C1 segment of cervical spinal cord (tissue), 14 donors: ENCODE measurements at regions not wholly inside any gene's neighbourhood (a gene's known extent, or its start where the extent isn't known, plus 50 kb on each side); places are given as distances from the start of the nearest gene placed in this dataset.
"Not testable (repeated sequence)": the region's sequence is repeated elsewhere in the genome, so short reads cannot be mapped to it uniquely, and the experiment has no call there.

Experiments
- DNase-seq, 14 donors: peaks; one replicate each; lab custom pipeline; 2025; lab: John Stamatoyannopoulos, UW

DNA sequence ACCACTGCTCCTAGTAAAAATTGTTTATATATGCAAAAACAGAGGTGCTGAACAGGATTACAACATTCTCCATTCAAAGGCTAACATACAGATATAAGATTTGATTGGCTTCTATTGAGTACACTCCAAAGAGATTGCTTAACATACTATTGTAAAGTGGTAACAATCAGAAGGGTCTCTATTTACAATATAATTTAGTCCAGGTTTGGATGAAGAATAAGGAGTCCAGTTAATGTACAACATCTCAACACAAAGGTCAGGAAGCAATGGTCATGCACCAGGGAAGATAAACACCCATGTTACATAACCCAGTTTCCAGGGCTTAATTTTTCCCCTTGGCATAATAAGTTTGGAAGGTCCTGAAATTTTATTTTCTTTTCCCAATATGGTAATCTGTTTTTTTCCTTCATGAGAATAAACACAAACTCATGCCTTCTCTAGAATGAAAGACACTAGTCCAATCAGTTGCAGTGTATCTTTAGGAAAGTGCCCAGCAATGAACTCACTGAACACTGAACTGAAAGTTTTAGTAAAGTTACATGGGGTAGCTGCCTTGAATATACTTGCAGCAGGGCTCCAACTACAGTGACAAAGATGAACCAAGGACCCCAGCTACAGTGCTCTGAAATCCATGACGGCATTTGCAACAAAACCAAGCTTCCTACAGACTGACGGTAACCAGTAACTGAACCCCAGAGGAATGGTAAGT is 255.3 kb upstream of the GJE1 start:
- DNase-seq, result no peak

DNA sequence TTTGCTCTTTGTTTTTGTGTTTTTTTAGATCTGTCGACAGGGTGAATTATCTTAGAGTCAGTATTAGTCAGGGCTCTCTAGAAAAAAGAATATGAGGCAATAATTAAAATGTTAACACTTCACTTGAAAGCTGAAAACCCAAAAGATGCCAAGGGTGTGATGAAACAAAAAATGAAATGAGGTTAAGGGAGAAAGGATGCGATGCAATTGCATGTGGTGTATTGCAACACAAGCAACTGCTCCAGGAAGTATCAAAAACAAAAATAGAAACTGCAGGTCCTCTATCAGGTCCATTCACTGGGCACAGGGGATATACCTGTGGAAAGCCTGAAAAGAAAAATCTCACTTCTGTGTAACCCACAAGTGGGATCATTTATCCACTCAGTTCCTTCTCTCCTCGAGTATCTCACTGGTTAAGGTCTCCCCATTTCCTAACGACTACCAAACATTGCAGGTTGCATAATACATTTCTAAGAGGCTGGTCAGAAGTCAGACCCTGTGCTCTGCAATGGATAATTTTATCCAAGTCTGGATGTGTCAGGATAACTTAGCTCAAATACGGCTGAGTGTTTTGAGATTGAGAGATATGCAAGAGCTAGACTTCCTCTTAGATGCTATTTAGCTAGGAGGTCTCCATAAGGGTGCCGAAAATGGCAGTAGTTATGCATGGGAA is 257.7 kb upstream of the GJE1 start:
- DNase-seq, result no peak

- DNase-seq, result not testable (repeated sequence)
Measured at GRCh38 chr6:141869509-141869908, 263.2 kb upstream of the GJE1 start.

DNA sequence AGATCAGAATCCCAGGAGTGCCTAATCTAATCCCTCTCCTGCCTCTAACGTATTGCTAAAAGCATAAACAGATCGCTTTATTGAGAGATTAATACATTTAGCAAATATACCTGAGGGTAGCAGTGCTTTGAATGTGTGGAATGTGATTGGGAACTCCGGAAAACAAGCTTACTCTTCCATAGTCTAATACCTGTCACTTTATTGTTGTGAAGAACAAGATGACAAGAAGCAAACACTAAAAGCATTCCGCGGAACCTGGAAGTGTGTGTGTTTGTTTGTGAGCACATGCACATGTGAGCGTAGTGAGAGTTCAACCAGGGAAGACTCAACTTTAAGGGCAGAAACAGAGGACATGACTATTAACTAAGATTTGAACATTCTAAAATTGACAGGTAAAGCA is 265.0 kb upstream of the GJE1 start:
- no peak for DNase-seq

DNA sequence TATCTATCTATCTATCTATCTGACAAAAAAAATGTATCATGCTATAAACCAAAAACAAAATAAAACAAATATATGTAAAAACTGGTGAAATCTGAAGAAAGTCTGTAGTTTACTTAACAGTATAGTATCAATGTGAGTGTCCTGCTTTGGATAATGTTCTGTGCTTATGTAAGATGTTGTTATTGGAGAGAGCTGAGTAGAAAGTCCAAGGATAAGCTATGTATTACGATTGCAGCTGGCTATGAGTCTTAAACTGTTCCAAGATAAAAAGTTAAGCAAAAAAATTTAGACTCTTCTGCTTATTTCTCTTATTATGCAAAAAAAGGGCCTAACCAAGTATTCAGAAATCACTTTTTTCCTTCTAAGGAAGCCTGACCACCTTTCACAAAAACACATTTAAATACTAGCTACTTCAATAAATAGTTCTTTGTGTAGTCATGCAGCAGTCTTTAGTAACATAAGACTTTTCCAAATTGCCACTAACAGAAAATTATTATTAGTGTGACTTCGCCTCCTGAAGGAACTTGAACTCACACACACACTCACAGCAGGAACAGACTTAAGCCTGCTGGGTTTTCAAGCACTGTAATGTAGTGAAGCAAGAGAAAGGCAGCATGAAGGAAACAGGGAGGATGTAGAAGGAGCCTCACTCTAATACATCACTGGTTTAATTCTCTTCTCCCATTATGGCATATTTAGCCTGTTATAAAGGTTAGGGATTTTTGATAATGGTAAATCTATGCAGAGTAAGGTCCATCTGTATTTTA is 265.8 kb upstream of the GJE1 start:
- DNase-seq, result no peak

DNA sequence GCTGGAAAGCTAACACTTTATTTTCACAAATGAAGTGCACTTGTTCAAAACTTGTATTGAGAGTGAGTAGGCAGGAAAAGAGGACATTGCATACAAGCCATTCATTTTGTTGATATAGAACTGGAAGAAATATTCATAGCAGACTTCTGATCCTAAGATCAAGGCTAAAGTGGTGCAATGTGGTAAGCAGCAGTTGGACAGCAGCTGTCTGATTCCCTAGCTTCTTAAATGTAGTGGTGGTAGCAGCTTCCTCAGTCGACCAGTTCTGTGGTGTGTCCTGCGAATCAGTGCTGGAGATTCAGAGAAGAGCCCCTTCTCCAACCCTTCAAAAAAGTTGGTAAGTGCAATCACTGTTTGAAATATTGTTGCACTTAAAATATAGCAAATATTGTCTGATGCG is 281.7 kb upstream of the GJE1 start:
- no peak for DNase-seq

DNA sequence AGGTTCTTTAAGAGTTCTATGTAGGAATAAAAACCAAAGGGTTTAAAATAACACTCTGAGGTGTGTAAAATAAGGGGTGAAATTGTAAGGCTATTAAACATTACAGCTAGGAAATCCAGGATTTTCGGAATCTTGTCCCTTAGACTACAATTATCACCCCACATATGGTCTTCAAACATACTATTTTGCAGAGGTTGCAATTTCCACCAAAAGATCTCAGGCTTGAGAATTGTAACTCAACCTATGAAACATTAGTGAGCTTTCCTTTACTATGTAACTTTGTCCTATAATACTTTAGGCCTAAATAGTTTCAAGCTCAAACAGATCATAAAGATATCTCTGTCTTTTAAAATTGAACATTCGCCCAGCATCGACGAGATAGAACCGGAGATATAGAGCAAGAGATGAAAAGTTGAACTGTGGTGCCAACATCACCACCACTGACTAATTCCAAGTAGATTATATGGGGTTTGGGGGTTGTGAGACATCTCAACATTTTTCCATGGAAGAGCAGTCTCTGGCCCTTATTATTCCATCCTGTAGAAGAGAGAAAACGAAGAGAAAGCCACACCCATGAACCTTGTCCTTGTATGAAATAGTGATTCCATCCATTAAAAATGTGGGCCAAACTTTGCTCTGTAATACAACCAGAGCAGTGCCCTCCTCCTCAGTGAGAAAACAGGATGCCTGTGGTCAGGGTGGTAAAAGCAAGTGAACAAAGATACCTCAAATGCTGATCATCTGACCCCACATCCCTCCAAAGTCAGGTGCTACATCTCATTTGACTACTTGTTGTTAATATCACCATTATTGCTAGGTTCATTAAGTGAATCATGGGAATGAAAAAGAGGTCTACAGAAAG is 284.5 kb upstream of the GJE1 start:
- no peak for DNase-seq

DNA sequence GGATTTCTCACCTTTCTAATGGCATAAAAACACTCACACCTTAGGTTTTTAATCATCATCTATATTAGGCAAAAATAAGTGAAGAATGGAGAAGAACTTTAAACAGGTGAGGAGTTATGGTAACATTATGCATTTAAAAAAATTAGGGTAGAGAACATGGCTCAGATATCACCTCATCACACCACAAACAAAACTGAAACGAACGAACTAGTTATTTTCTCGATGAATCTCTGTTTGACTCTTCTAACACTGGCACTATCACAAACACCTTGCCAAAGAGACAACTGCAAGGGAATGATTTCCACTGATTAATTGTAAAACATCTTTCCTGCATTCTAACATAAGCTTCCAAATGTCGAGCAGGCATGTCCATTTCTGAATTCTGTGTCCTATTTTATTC is 286.1 kb upstream of the GJE1 start:
- DNase-seq, result no peak

DNA sequence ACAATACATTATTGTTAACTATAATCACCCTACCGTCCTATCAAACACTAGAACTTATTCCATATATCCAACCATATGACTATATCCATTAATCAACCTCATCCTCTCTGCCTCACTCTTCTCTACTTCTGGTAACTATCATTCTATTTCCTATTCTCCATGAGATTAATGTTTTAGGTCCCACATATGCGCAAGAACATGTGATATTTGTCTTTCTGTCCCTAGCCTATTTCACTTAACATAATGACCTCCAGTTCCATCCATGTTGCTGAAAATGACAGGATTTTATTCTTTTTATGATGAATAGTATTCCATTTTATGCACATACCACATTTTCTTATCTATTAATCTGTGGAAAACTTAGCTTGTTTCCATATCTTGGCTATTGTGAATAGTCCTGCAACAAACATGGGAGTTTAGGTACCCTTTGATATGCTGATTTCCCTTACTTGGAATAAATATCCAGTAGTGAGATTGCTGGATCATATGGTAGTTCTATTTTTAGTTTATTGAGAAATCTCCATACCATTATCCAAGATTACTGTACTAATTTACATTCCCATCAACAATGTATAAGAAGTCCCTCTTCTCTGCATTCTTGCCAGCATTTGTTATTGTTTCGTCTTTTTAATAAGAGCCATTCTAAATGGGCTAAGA is 289.4 kb upstream of the GJE1 start:
- DNase-seq, result no peak

DNA sequence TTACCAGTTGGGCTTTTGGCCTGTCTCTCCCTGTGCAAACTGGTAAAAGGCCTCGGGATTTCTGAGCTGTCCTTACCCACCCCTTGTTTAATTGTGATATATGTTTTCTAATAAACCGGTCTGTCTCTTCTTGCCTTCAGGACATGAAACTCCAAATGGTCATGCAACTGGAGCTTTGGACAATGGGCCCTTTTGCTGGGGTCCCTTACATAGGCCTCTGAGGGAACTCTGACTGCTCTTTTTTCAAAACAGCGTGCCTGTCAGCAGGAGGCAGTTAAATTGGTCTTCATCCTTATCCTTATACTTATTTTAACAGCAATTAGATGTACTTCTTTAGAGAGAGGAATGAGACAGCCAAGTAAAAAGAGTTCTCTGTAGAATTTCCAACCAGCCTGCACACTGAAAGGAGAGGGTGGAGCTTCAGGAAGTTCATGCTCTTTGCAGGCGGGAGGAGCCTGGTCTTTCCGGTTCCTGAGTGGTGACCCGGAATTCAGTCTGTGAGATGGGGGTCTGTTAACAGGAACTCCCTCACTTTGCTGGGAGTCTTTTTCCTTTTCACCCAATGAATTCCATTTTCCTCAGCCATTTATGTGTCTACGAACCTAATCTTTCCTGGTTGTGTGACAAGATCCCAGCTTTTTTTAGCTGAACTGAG is 299.6 kb upstream of the GJE1 start:
- no peak for DNase-seq

GRCh38 chr6:141830530-141830929 is 302.2 kb upstream of the GJE1 start:
- DNase-seq, result no peak

GRCh38 chr6:141829566-141830360 is 303.0 kb upstream of the GJE1 start:
- no peak for DNase-seq

DNA sequence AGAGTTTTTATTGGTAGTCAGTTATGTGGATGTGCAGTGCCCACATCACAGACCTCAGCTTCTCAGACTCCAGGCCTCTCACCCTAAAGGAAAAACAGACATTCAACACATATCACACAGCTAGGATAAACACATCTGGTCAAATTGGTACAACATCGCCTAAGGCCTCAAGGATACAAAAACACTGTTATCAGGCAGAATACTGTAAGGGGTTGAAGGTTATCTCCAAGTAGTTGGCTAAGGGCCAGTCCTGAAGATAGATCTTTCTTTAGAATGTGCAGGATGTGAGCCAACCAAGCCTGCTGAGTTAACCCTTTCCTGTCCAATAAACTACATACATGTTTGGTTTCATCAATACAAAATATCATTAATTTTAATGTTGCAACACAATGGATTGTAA is 308.4 kb upstream of the GJE1 start:
- DNase-seq, result no peak

- DNase-seq, result not testable (repeated sequence)
Measured at GRCh38 chr6:141815039-141815438, 317.7 kb upstream of the GJE1 start.

DNA sequence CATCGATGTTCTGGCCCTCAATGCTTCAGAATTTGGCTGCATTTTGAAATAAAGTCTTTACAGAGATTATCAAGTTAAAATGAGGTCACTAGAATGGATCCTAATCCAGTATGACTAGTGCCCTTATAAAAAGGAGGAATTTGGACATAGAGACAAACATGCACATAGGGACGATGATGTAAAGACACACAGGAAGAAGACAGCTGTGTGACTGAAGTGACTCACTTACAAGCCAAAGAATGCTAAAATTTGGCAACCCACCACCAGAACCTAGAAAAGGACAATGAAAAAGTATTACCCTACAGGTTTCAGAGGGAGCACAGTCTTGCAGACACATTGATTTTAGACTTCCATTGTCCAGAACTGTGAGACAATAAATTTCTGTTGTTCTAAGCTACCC is 322.8 kb upstream of the GJE1 start:
- DNase-seq, result no peak

DNA sequence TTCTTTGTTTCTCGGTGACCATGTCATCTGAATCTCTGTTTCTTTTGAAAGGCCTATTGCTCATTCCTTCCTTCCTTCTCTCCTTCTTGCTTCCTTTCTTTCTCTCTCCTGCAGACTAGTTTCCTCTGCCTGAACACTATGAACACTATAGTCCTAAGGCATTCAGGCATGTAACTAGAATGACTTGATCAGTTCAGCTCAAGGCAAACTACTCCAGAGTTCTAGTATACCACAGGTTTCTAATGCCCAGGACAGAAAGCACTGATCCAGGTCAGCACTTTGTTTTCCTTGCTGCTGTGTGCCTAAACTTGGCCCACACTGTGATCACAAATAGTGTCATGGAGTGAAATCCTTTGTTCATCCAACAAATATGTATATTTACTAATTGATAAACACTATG is 324.1 kb upstream of the GJE1 start:
- no peak for DNase-seq

DNA sequence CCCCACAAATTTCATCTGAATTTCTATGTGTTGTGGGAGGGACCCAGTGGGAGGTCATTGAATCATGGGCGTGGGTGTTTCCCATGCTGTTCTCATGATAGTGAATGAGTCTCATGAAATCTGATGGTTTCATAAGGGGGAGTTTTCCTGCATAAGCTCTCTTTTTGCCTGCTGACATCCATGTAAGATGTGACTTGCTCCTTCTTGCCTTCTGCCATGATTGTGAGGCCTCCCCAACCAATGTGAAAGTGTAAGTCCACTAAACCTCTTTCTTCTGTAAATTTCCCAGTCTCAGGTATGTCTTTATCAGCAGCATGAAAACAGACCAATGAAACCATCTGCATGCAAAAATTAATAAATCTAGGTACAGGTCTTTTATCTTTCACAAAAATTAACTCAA is 331.8 kb upstream of the GJE1 start:
- DNase-seq, result not testable (repeated sequence)

DNA sequence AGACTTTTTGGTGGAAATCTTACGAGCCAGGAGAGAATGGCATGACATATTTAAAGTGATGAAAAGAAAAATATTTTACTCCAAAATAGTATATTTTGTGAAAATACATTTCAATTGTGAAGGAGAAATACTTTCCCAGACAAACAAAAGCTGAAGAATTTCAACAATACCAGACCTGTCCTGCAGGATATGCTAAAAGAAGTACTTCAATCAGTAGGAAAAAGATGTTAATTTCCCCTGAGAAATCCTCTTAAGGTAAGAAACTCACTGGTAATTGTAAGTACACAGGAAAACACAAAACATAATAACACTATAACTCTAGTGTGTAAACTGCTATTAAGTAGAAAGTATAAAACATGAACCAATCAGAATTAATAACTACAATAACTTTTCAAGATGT is 341.8 kb upstream of the GJE1 start:
- no peak for DNase-seq

DNA sequence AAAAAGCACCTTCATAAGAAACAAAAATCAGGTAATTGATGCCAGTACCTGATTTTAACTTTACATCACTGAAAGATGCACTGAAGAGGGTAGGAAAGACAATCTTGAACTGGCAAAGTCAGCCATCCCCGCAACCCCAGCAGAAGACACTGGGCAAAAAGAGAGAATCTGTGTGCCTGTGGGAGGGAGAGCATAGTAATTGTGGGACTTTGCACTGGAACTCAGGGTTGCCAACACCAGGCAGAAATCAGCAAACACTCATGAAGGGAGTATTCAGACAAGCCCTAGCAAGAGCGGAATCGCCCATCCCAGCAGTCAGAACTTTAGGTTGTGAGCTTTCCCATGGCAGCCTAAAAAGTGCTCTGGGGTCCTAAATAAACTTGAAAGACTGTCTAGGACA is 344.6 kb upstream of the GJE1 start:
- DNase-seq, result no peak

GRCh38 chr6:141783585-141783984 is 349.1 kb upstream of the GJE1 start:
- no peak for DNase-seq
